K562 (cell line): ENCODE measurements at regions not wholly inside any gene's neighbourhood (a gene's known extent, or its start where the extent isn't known, plus 50 kb on each side); places are given as distances from the start of the nearest gene placed in this dataset.
A peak's percentile ranks its signal among the peaks of the same experiment; 100 is the strongest.

Source experiments
- CBX2 ChIP-seq: fragments of 200-600 bp; sonication (generic); IDR thresholded peaks from one replicate; pipeline ENCODE4 v1.6.1; 2012; ENCODE audit warnings: mild to moderate bottlenecking, low read length, inconsistent platforms; ENCODE audit not compliant: insufficient read depth, poor library complexity, severe bottlenecking
- FIP1L1 ChIP-seq: fragments of 200-400 bp; formaldehyde crosslinking; IDR thresholded peaks from 2 replicates; pipeline ENCODE4 v1.6.1; 2018; ENCODE audit warnings: mild to moderate bottlenecking, low read depth, low read length; ENCODE audit not compliant: poor library complexity, severe bottlenecking
- FOXK2 ChIP-seq, 2 experiments: fragments of 450-650 bp; IDR thresholded peaks in 1 of 2; conservative IDR thresholded peaks in 1 of 2; 2 replicates each; pipeline ENCODE4 v1.6.1; 2016; ENCODE audit warnings: low read depth in 2 of 2, mild to moderate bottlenecking in 1 of 2
- RERE ChIP-seq: sonication (generic); formaldehyde crosslinking; IDR thresholded peaks from 2 replicates; pipeline ENCODE4 v1.8.0; 2023; ENCODE audit warnings: missing genetic modification reagents, mild to moderate bottlenecking, borderline replicate concordance
- ZNF146 ChIP-seq: IDR thresholded peaks from one replicate; pipeline ENCODE4 v1.6.1; 2018; ENCODE audit warnings: missing compliant biosample characterization; ENCODE audit not compliant: unreplicated experiment
- ZNF274 ChIP-seq: IDR thresholded peaks from 2 replicates; pipeline ENCODE4 v1.6.1; 2011; ENCODE audit warnings: low read depth, mild to moderate bottlenecking, low read length, moderate library complexity, borderline replicate concordance
- TF ChIP-seq, protein P1 (sequence below): fragments of 200-800 bp; sonication (Bioruptor generic); IDR thresholded peaks from 2 replicates; pipeline ENCODE4 v1.6.1; 2016; ENCODE audit warnings: missing genetic modification characterization, missing compliant biosample characterization
- TF ChIP-seq, protein P2 (sequence below): IDR thresholded peaks from 3 replicates; pipeline ENCODE4 v1.6.1; 2011; ENCODE audit warnings: borderline replicate concordance, mild to moderate bottlenecking; ENCODE audit not compliant: insufficient read length, insufficient read depth
- TF ChIP-seq, protein P3 (sequence below): fragments of 250-450 bp; sonication (Bioruptor Pico); IDR thresholded peaks from 2 replicates; pipeline ENCODE4 v1.8.0; 2021; ENCODE audit warnings: moderate library complexity, mild to moderate bottlenecking, inconsistent platforms

- TF ChIP-seq, protein P1, sequence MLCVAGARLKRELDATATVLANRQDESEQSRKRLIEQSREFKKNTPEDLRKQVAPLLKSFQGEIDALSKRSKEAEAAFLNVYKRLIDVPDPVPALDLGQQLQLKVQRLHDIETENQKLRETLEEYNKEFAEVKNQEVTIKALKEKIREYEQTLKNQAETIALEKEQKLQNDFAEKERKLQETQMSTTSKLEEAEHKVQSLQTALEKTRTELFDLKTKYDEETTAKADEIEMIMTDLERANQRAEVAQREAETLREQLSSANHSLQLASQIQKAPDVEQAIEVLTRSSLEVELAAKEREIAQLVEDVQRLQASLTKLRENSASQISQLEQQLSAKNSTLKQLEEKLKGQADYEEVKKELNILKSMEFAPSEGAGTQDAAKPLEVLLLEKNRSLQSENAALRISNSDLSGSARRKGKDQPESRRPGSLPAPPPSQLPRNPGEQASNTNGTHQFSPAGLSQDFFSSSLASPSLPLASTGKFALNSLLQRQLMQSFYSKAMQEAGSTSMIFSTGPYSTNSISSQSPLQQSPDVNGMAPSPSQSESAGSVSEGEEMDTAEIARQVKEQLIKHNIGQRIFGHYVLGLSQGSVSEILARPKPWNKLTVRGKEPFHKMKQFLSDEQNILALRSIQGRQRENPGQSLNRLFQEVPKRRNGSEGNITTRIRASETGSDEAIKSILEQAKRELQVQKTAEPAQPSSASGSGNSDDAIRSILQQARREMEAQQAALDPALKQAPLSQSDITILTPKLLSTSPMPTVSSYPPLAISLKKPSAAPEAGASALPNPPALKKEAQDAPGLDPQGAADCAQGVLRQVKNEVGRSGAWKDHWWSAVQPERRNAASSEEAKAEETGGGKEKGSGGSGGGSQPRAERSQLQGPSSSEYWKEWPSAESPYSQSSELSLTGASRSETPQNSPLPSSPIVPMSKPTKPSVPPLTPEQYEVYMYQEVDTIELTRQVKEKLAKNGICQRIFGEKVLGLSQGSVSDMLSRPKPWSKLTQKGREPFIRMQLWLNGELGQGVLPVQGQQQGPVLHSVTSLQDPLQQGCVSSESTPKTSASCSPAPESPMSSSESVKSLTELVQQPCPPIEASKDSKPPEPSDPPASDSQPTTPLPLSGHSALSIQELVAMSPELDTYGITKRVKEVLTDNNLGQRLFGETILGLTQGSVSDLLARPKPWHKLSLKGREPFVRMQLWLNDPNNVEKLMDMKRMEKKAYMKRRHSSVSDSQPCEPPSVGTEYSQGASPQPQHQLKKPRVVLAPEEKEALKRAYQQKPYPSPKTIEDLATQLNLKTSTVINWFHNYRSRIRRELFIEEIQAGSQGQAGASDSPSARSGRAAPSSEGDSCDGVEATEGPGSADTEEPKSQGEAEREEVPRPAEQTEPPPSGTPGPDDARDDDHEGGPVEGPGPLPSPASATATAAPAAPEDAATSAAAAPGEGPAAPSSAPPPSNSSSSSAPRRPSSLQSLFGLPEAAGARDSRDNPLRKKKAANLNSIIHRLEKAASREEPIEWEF (CRISPR knock-in tag) = no peak
- no peak for TF ChIP-seq FIP1L1
- no peak for TF ChIP-seq ZNF146 (CRISPR knock-in tag)
- TF ChIP-seq ZNF274 = no peak
- TF ChIP-seq RERE (CRISPR knock-in tag) = no peak
- no peak for TF ChIP-seq CBX2
- TF ChIP-seq FOXK2 (conservative IDR thresholded peaks at IDR 0.05 in 1 of 2, IDR thresholded peaks at IDR 0.05 in 1 of 2; ENCODE audit: low read depth in 2 of 2) = peak; percentile 26 to 52; a peak in 3 of 4 replicates
- TF ChIP-seq, protein P2, sequence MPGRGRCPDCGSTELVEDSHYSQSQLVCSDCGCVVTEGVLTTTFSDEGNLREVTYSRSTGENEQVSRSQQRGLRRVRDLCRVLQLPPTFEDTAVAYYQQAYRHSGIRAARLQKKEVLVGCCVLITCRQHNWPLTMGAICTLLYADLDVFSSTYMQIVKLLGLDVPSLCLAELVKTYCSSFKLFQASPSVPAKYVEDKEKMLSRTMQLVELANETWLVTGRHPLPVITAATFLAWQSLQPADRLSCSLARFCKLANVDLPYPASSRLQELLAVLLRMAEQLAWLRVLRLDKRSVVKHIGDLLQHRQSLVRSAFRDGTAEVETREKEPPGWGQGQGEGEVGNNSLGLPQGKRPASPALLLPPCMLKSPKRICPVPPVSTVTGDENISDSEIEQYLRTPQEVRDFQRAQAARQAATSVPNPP = no peak
- TF ChIP-seq, protein P3, sequence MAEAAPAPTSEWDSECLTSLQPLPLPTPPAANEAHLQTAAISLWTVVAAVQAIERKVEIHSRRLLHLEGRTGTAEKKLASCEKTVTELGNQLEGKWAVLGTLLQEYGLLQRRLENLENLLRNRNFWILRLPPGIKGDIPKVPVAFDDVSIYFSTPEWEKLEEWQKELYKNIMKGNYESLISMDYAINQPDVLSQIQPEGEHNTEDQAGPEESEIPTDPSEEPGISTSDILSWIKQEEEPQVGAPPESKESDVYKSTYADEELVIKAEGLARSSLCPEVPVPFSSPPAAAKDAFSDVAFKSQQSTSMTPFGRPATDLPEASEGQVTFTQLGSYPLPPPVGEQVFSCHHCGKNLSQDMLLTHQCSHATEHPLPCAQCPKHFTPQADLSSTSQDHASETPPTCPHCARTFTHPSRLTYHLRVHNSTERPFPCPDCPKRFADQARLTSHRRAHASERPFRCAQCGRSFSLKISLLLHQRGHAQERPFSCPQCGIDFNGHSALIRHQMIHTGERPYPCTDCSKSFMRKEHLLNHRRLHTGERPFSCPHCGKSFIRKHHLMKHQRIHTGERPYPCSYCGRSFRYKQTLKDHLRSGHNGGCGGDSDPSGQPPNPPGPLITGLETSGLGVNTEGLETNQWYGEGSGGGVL (CRISPR knock-in tag) = peak; percentile 62; the same call in 1 of the 2 replicates
Measured at GRCh38 chr2:171244970-171245782, 84.5 kb upstream of the TLK1 start (continued).
